ENCODE measurements at regions not wholly inside any gene's neighbourhood (a gene's known extent, or its start where the extent isn't known, plus 50 kb on each side); places are given as distances from the start of the nearest gene placed in this dataset.
"Not testable (repeated sequence)": the region's sequence is repeated elsewhere in the genome, so short reads cannot be mapped to it uniquely, and the experiment has no call there.

GRCh38 chr1:213512316-213512715 lies 461.3 kb downstream of the RPS6KC1 start:
- TF ChIP-seq EZH2 (IDR thresholded peaks at IDR 0.05; ENCODE audit: borderline replicate concordance, insufficient read depth, low read depth, low read length, poor library complexity, severe bottlenecking) (no peak), CTCF (IDR thresholded peaks at IDR 0.05) (no peak)
- H3K4me1 Mint-ChIP-seq: no peaks in the 10 kb centered on the region
- no peaks in the 10 kb centered on the region for H3K27me3 ChIP-seq (replicated peaks in 1 of 4; ENCODE audit: control extremely low read depth in 1 of 4, control insufficient read depth in 3 of 4, insufficient read depth in 4 of 4, low read length in 3 of 4)
- H3K9me3 ChIP-seq (ENCODE audit: control extremely low read depth in 1 of 3, control insufficient read depth in 2 of 3, insufficient read depth in 1 of 3, low read length in 2 of 3): no peaks in the 10 kb centered on the region
- H3K4me2 ChIP-seq (replicated peaks; ENCODE audit: low read depth, low read length, poor library complexity, severe bottlenecking): no peak overlapping the region
- no peak overlapping the region for H3K4me3 Mint-ChIP-seq
- H3K27ac ChIP-seq (ENCODE audit: low read length in 2 of 2): no peak overlapping the region
- H4K20me1 ChIP-seq (ENCODE audit: control insufficient read depth, insufficient read depth, low read length, poor library complexity, severe bottlenecking): no peaks in the 10 kb centered on the region
- no peak overlapping the region for H2AFZ ChIP-seq (ENCODE audit: insufficient read depth, low read depth, low read length, poor library complexity, severe bottlenecking)
- WGBS (ENCODE audit: insufficient coverage): 80% methylated on average over 3 of the region's 5 CpGs
- H3K4me3 ChIP-seq (ENCODE audit: control extremely low read depth in 1 of 5, extremely low read depth in 1 of 5, insufficient read depth in 1 of 5, low read depth in 2 of 5, low read length in 4 of 5): no peak overlapping the region
- ATAC-seq (ENCODE audit: low read depth) (no peak), DNase-seq (no peak)
- ChIA-PET CTCF (no interaction called here), POLR2A (no interaction called here)
- no peak overlapping the region for H3K27ac Mint-ChIP-seq
- no peaks in the 10 kb centered on the region for H3K36me3 ChIP-seq (replicated peaks in 1 of 2; ENCODE audit: control extremely low read depth in 1 of 2, control insufficient read depth in 1 of 2, extremely low read depth in 1 of 2, insufficient read depth in 2 of 2, low read length in 1 of 2)
- H3K9ac ChIP-seq (ENCODE audit: low read length): no peak overlapping the region
- no peaks in the 10 kb centered on the region for H3K4me1 ChIP-seq (ENCODE audit: control insufficient read depth in 2 of 2, insufficient read depth in 2 of 2, low read length in 2 of 2)
- no peaks in the 10 kb centered on the region for H3K79me2 ChIP-seq (ENCODE audit: control insufficient read depth, insufficient read depth, low read length)
- intact Hi-C loops (cut with micrococcal nuclease): no loop called here
- no peaks in the 10 kb centered on the region for H3K9me3 Mint-ChIP-seq (ENCODE audit: insufficient read depth)
- H3K27me3 Mint-ChIP-seq: peaks cover 5% of the 10 kb centered on the region

- Histone ChIP-seq H3K4me1 (ENCODE audit: control insufficient read depth in 2 of 2, insufficient read depth in 2 of 2, low read length in 2 of 2) (no peaks in the 10 kb centered on the region), H3K79me2 (ENCODE audit: control insufficient read depth, insufficient read depth, low read length) (no peaks in the 10 kb centered on the region), H3K4me2 (replicated peaks; ENCODE audit: low read depth, low read length, poor library complexity, severe bottlenecking) (no peak overlapping the region), H3K36me3 (replicated peaks in 1 of 2; ENCODE audit: control extremely low read depth in 1 of 2, control insufficient read depth in 1 of 2, extremely low read depth in 1 of 2, insufficient read depth in 2 of 2, low read length in 1 of 2) (no peaks in the 10 kb centered on the region), H4K20me1 (ENCODE audit: control insufficient read depth, insufficient read depth, low read length, poor library complexity, severe bottlenecking) (no peaks in the 10 kb centered on the region), H3K27me3 (replicated peaks in 1 of 4; ENCODE audit: control extremely low read depth in 1 of 4, control insufficient read depth in 3 of 4, insufficient read depth in 4 of 4, low read length in 3 of 4) (no peaks in the 10 kb centered on the region), H3K4me3 (ENCODE audit: control extremely low read depth in 1 of 5, extremely low read depth in 1 of 5, insufficient read depth in 1 of 5, low read depth in 2 of 5, low read length in 4 of 5) (no peak overlapping the region), H3K9me3 (ENCODE audit: control extremely low read depth in 1 of 3, control insufficient read depth in 2 of 3, insufficient read depth in 1 of 3, low read length in 2 of 3) (no peaks in the 10 kb centered on the region), H2AFZ (ENCODE audit: insufficient read depth, low read depth, low read length, poor library complexity, severe bottlenecking) (no peak overlapping the region), H3K27ac (ENCODE audit: low read length in 2 of 2) (no peak overlapping the region), H3K9ac (ENCODE audit: low read length) (no peak overlapping the region)
- no peak overlapping the region for H3K27ac Mint-ChIP-seq
- 80% methylated on average over 1 of the region's 2 CpGs for WGBS (ENCODE audit: insufficient coverage)
- ATAC-seq (ENCODE audit: low read depth): no peak
- peaks cover 5% of the 10 kb centered on the region for H3K27me3 Mint-ChIP-seq
- no peak for DNase-seq
- no peak for TF ChIP-seq CTCF (IDR thresholded peaks at IDR 0.05)
- no peak for TF ChIP-seq EZH2 (IDR thresholded peaks at IDR 0.05; ENCODE audit: borderline replicate concordance, insufficient read depth, low read depth, low read length, poor library complexity, severe bottlenecking)
- ChIA-PET CTCF (no interaction called here), POLR2A (no interaction called here)
- H3K4me1 Mint-ChIP-seq: no peaks in the 10 kb centered on the region
- intact Hi-C loops (cut with micrococcal nuclease): no loop called here
- no peaks in the 10 kb centered on the region for H3K9me3 Mint-ChIP-seq (ENCODE audit: insufficient read depth)
- H3K4me3 Mint-ChIP-seq: no peak overlapping the region
These were observed 462.0 kb downstream of the RPS6KC1 start for GRCh38 chr1:213513006-213513405.

GRCh38 chr1:213514408-213515179 lies 463.6 kb downstream of the RPS6KC1 start:
- 100% methylated on average over 2 of the region's 5 CpGs for WGBS (ENCODE audit: insufficient coverage)
- CTCF ChIA-PET; DNase-seq; H3K4me3 ChIP-seq (ENCODE audit: control extremely low read depth in 1 of 5, extremely low read depth in 1 of 5, insufficient read depth in 1 of 5, low read depth in 2 of 5, low read length in 4 of 5); H4K20me1 ChIP-seq (ENCODE audit: control insufficient read depth, insufficient read depth, low read length, poor library complexity, severe bottlenecking); H3K27me3 ChIP-seq (replicated peaks in 1 of 4; ENCODE audit: control extremely low read depth in 1 of 4, control insufficient read depth in 3 of 4, insufficient read depth in 4 of 4, low read length in 3 of 4); ATAC-seq (ENCODE audit: low read depth); H3K9me3 ChIP-seq (ENCODE audit: control extremely low read depth in 1 of 3, control insufficient read depth in 2 of 3, insufficient read depth in 1 of 3, low read length in 2 of 3); H3K79me2 ChIP-seq (ENCODE audit: control insufficient read depth, insufficient read depth, low read length); POLR2A ChIA-PET; H3K4me2 ChIP-seq (replicated peaks; ENCODE audit: low read depth, low read length, poor library complexity, severe bottlenecking); H3K4me1 Mint-ChIP-seq; H3K27ac Mint-ChIP-seq; H3K27ac ChIP-seq (ENCODE audit: low read length in 2 of 2); H3K4me1 ChIP-seq (ENCODE audit: control insufficient read depth in 2 of 2, insufficient read depth in 2 of 2, low read length in 2 of 2); H3K9me3 Mint-ChIP-seq (ENCODE audit: insufficient read depth); H3K36me3 ChIP-seq (replicated peaks in 1 of 2; ENCODE audit: control extremely low read depth in 1 of 2, control insufficient read depth in 1 of 2, extremely low read depth in 1 of 2, insufficient read depth in 2 of 2, low read length in 1 of 2); H3K4me3 Mint-ChIP-seq; H2AFZ ChIP-seq (ENCODE audit: insufficient read depth, low read depth, low read length, poor library complexity, severe bottlenecking); intact Hi-C loops (cut with micrococcal nuclease); H3K27me3 Mint-ChIP-seq; H3K9ac ChIP-seq (ENCODE audit: low read length): not testable (repeated sequence)

Data from B cell (primary cell).